ENCODE measurements at regions not wholly inside any gene's neighbourhood (a gene's known extent, or its start where the extent isn't known, plus 50 kb on each side); places are given as distances from the start of the nearest gene placed in this dataset.

- no peak overlapping the region for H3K27ac ChIP-seq
- no peak for DNase-seq
- intact Hi-C loops (cut with micrococcal nuclease; ENCODE audit: unreplicated experiment): no loop called here
- no peaks in the 10 kb centered on the region for H3K36me3 ChIP-seq (ENCODE audit: low read depth)
- H3K27me3 ChIP-seq (ENCODE audit: insufficient read depth, low read depth): no peaks in the 10 kb centered on the region
- ChIA-PET POLR2A (ENCODE audit: unreplicated experiment) (no interaction called here), CTCF (no interaction called here)
- no peaks in the 10 kb centered on the region for H3F3A ChIP-seq (ENCODE audit: insufficient read depth, low read depth)
- BruUV-seq (replicated peaks): no TSS peak
- no peaks in the 10 kb centered on the region for H3K79me2 ChIP-seq (ENCODE audit: low read depth)
- no peaks in the 10 kb centered on the region for H3K9me2 ChIP-seq (ENCODE audit: insufficient read depth)
- TF ChIP-seq CTCF (conservative IDR thresholded peaks at IDR 0.05): no peak
- no peak for TF ChIP-seq EZH2 (IDR thresholded peaks at IDR 0.05; ENCODE audit: low read depth)
- no peaks in the 10 kb centered on the region for H4K20me1 ChIP-seq (ENCODE audit: insufficient read depth)
- no peak overlapping the region for H3K4me3 ChIP-seq
- H2AFZ ChIP-seq: no peak overlapping the region
- no peaks in the 10 kb centered on the region for H3K9me3 ChIP-seq (ENCODE audit: insufficient read depth, low read depth)
- no peaks in the 10 kb centered on the region for H3K4me1 ChIP-seq (replicated peaks; ENCODE audit: insufficient read depth)
- no peak overlapping the region for H3K4me2 ChIP-seq
Observed at GRCh38 chr3:144426366-144426765, 454.7 kb downstream of the DIPK2A start.

GRCh38 chr3:144426967-144427366 lies 455.3 kb downstream of the DIPK2A start:
- H2AFZ ChIP-seq: no peak overlapping the region
- TF ChIP-seq CTCF (conservative IDR thresholded peaks at IDR 0.05): no peak
- ChIA-PET CTCF (no interaction called here), POLR2A (ENCODE audit: unreplicated experiment) (no interaction called here)
- no peak for DNase-seq
- no peaks in the 10 kb centered on the region for H3F3A ChIP-seq (ENCODE audit: insufficient read depth, low read depth)
- no peak overlapping the region for H3K4me3 ChIP-seq
- no TSS peak for BruUV-seq (replicated peaks)
- no peak overlapping the region for H3K4me2 ChIP-seq
- no peaks in the 10 kb centered on the region for H3K79me2 ChIP-seq (ENCODE audit: low read depth)
- H3K27ac ChIP-seq: no peak overlapping the region
- H3K4me1 ChIP-seq (replicated peaks; ENCODE audit: insufficient read depth): no peaks in the 10 kb centered on the region
- H3K9me3 ChIP-seq (ENCODE audit: insufficient read depth, low read depth): no peaks in the 10 kb centered on the region
- no peaks in the 10 kb centered on the region for H3K9me2 ChIP-seq (ENCODE audit: insufficient read depth)
- intact Hi-C loops (cut with micrococcal nuclease; ENCODE audit: unreplicated experiment): no loop called here
- H4K20me1 ChIP-seq (ENCODE audit: insufficient read depth): no peaks in the 10 kb centered on the region
- H3K36me3 ChIP-seq (ENCODE audit: low read depth): no peaks in the 10 kb centered on the region
- no peaks in the 10 kb centered on the region for H3K27me3 ChIP-seq (ENCODE audit: insufficient read depth, low read depth)

- intact Hi-C loops (cut with micrococcal nuclease; ENCODE audit: unreplicated experiment): no loop called here
- H3K27ac ChIP-seq: no peak overlapping the region
- no peaks in the 10 kb centered on the region for H3K36me3 ChIP-seq (ENCODE audit: low read depth)
- H3K4me1 ChIP-seq (replicated peaks; ENCODE audit: insufficient read depth): no peaks in the 10 kb centered on the region; the same call in 1 of the 2 replicates
- BruUV-seq (replicated peaks): no TSS peak
- no peaks in the 10 kb centered on the region for H4K20me1 ChIP-seq (ENCODE audit: insufficient read depth)
- no peak overlapping the region for H3K4me3 ChIP-seq
- POLR2A ChIA-PET (ENCODE audit: unreplicated experiment): no interaction called here
- H3K9me3 ChIP-seq (ENCODE audit: insufficient read depth, low read depth): no peaks in the 10 kb centered on the region
- H3K79me2 ChIP-seq (ENCODE audit: low read depth): no peaks in the 10 kb centered on the region
- H3F3A ChIP-seq (ENCODE audit: insufficient read depth, low read depth): no peaks in the 10 kb centered on the region
- DNase-seq: peak in 1 of 2 experiments; percentile 55
- H3K9me2 ChIP-seq (ENCODE audit: insufficient read depth): no peaks in the 10 kb centered on the region
- CTCF ChIA-PET: interaction anchor here (0.7 kb wide), 1 partner anchor 25 kb away, joined by 4 read pairs; no protein-coding TSS in a partner anchor
- TF ChIP-seq EZH2 (IDR thresholded peaks at IDR 0.05; ENCODE audit: low read depth) (no peak), CTCF (conservative IDR thresholded peaks at IDR 0.05) (no peak)
- no peaks in the 10 kb centered on the region for H3K27me3 ChIP-seq (ENCODE audit: insufficient read depth, low read depth)
- H3K4me2 ChIP-seq: no peak overlapping the region
- H2AFZ ChIP-seq: no peak overlapping the region
Observed at GRCh38 chr3:144429719-144430121, 458.1 kb downstream of the DIPK2A start.

Measured in PC-9 (cell line).